Calu3 (cell line): ENCODE measurements at regions not wholly inside any gene's neighbourhood (a gene's known extent, or its start where the extent isn't known, plus 50 kb on each side); places are given as distances from the start of the nearest gene placed in this dataset.
"Not testable (repeated sequence)": the region's sequence is repeated elsewhere in the genome, so short reads cannot be mapped to it uniquely, and the experiment has no call there.

Experiments used
- BruUV-seq: library from RNA; stranded (reverse); fragments of 400-500 nt; replicated peaks from 2 replicates; lab custom pipeline; 2021; lab: Mats Ljungman, UMichigan
- CTCF ChIA-PET: fragments of 300-600 bp; sonication (Branson Sonifier 250); formaldehyde crosslinking; loops from one replicate; lab custom pipeline; 2022; ENCODE audit warnings: antibody characterized with exemption; lab: Charles Lee
- DNase-seq: peaks from one replicate; pipeline ENCODE4 v3.0.0; 2022
- H3K27ac Mint-ChIP-seq: one replicate; pipeline ENCODE4 v1.8.0; 2022; ENCODE audit warnings: mixed read lengths; ENCODE audit not compliant: unreplicated experiment
- H3K27me3 Mint-ChIP-seq: one replicate; pipeline ENCODE4 v1.8.0; 2022; ENCODE audit warnings: mixed read lengths; ENCODE audit not compliant: unreplicated experiment
- H3K36me3 Mint-ChIP-seq: one replicate; pipeline ENCODE4 v1.8.0; 2022; ENCODE audit warnings: mild to moderate bottlenecking, moderate library complexity, mixed read lengths; ENCODE audit not compliant: insufficient read depth, unreplicated experiment
- H3K4me1 Mint-ChIP-seq: one replicate; pipeline ENCODE4 v1.8.0; 2022; ENCODE audit warnings: mild to moderate bottlenecking, low read depth, mixed read lengths; ENCODE audit not compliant: unreplicated experiment
- H3K4me3 Mint-ChIP-seq: one replicate; pipeline ENCODE4 v1.8.0; 2022; ENCODE audit warnings: mild to moderate bottlenecking, low read depth, moderate library complexity, mixed read lengths; ENCODE audit not compliant: unreplicated experiment
- H3K9me3 Mint-ChIP-seq: one replicate; pipeline ENCODE4 v1.8.0; 2022; ENCODE audit warnings: low read depth, mixed read lengths; ENCODE audit not compliant: unreplicated experiment
- CTCF ChIP-seq: fragments of 200-600 bp; IDR thresholded peaks from one replicate; pipeline ENCODE4 v1.8.0; 2022; ENCODE audit warnings: antibody characterized with exemption; ENCODE audit not compliant: unreplicated experiment
- intact Hi-C: fragments of 100-400 bp; cut with micrococcal nuclease; formaldehyde crosslinking; loops from one replicate; pipeline ENCODE4 v1.10.0; 2022; ENCODE audit not compliant: unreplicated experiment

- H3K27me3 Mint-ChIP-seq = no peaks in the 10 kb centered on the region
- DNase-seq = no peak
- no TSS peak for BruUV-seq
Observed at GRCh38 chr4:13750594-13750993, 123.1 kb upstream of the BOD1L1 start.

GRCh38 chr4:13761581-13761980, 134.1 kb upstream of the BOD1L1 start:
- H3K36me3 Mint-ChIP-seq, H3K27me3 Mint-ChIP-seq: not testable (repeated sequence)

More at GRCh38 chr4:13750594-13750993, 123.1 kb upstream of the BOD1L1 start:
- no peak for TF ChIP-seq CTCF
- no peak overlapping the region for H3K4me3 Mint-ChIP-seq
- peaks cover 6% of the 10 kb centered on the region for H3K4me1 Mint-ChIP-seq
- H3K9me3 Mint-ChIP-seq = peaks cover 8% of the 10 kb centered on the region
- CTCF ChIA-PET = no interaction called here
- intact Hi-C loops = no loop called here
- no peak overlapping the region for H3K27ac Mint-ChIP-seq
- H3K36me3 Mint-ChIP-seq = no peaks in the 10 kb centered on the region

GRCh38 chr4:13762130-13762529, 134.6 kb upstream of the BOD1L1 start:
- Mint-ChIP-seq H3K9me3 (peaks cover 3% of the 10 kb centered on the region), H3K4me1 (peaks cover 14% of the 10 kb centered on the region), H3K4me3 (no peak overlapping the region), H3K27me3 (no peaks in the 10 kb centered on the region), H3K36me3 (no peaks in the 10 kb centered on the region), H3K27ac (no peak overlapping the region)
- no peak for DNase-seq
- CTCF ChIA-PET = no interaction called here
- intact Hi-C loops = no loop called here
- no peak for TF ChIP-seq CTCF
- BruUV-seq = no TSS peak

More at GRCh38 chr4:13761581-13761980, 134.1 kb upstream of the BOD1L1 start:
- H3K4me3 Mint-ChIP-seq, CTCF ChIA-PET, BruUV-seq, H3K9me3 Mint-ChIP-seq, intact Hi-C loops, DNase-seq, H3K27ac Mint-ChIP-seq: not testable (repeated sequence)
- peaks cover 14% of the 10 kb centered on the region for H3K4me1 Mint-ChIP-seq

GRCh38 chr4:13763707-13764106, 136.2 kb upstream of the BOD1L1 start:
- CTCF ChIA-PET = no interaction called here
- Mint-ChIP-seq H3K27ac (no peak overlapping the region), H3K4me1 (peaks cover 14% of the 10 kb centered on the region), H3K36me3 (no peaks in the 10 kb centered on the region), H3K4me3 (no peak overlapping the region), H3K9me3 (peaks cover 4% of the 10 kb centered on the region), H3K27me3 (no peaks in the 10 kb centered on the region)
- no TSS peak for BruUV-seq
- intact Hi-C loops = no loop called here
- DNase-seq = no peak
- no peak for TF ChIP-seq CTCF

GRCh38 chr4:13765539-13765938, 138.0 kb upstream of the BOD1L1 start:
- no peaks in the 10 kb centered on the region for H3K36me3 Mint-ChIP-seq
- CTCF ChIA-PET = no interaction called here
- no peak overlapping the region for H3K4me3 Mint-ChIP-seq
- peaks cover 14% of the 10 kb centered on the region for H3K4me1 Mint-ChIP-seq
- no TSS peak for BruUV-seq
- H3K9me3 Mint-ChIP-seq = peaks cover 2% of the 10 kb centered on the region
- TF ChIP-seq CTCF = no peak
- no peak for DNase-seq
- no peak overlapping the region for H3K27ac Mint-ChIP-seq
- no peaks in the 10 kb centered on the region for H3K27me3 Mint-ChIP-seq
- intact Hi-C loops = no loop called here
